Mesothelial cell of epicardium (in vitro differentiated cells): ENCODE measurements at regions not wholly inside any gene's neighbourhood (a gene's known extent, or its start where the extent isn't known, plus 50 kb on each side); places are given as distances from the start of the nearest gene placed in this dataset.

Experiments used
- DNase-seq, 2 experiments: peaks; one replicate each; pipeline ENCODE4 v3.0.0; 2021; ENCODE audit warnings: low spot score in 2 of 2; ENCODE audit not compliant: unreplicated experiment in 2 of 2
- H3K27ac Mint-ChIP-seq: 2 replicates; pipeline ENCODE4 v1.8.0; 2021; ENCODE audit warnings: mixed read lengths
- H3K27me3 Mint-ChIP-seq: 2 replicates; pipeline ENCODE4 v1.8.0; 2021; ENCODE audit warnings: low read depth, mixed read lengths
- H3K36me3 Mint-ChIP-seq: 2 replicates; pipeline ENCODE4 v1.8.0; 2021; ENCODE audit warnings: mixed read lengths
- H3K4me1 Mint-ChIP-seq: 2 replicates; pipeline ENCODE4 v1.8.0; 2021; ENCODE audit warnings: mixed read lengths
- H3K4me3 Mint-ChIP-seq: 2 replicates; pipeline ENCODE4 v1.8.0; 2021; ENCODE audit warnings: mild to moderate bottlenecking, moderate library complexity, mixed read lengths
- H3K9me3 Mint-ChIP-seq: 2 replicates; pipeline ENCODE4 v1.8.0; 2021; ENCODE audit warnings: mixed read lengths
- CTCF ChIP-seq: fragments of 200-600 bp; sonication (generic); IDR thresholded peaks from one replicate; pipeline ENCODE4 v1.5.0; 2021; ENCODE audit warnings: antibody characterized with exemption; ENCODE audit not compliant: unreplicated experiment

- Mint-ChIP-seq H3K9me3 (peaks cover 5% of the 10 kb centered on the region), H3K4me1 (peaks cover 43% of the 10 kb centered on the region), H3K27ac (peak overlapping the region; percentile 90), H3K27me3 (no peaks in the 10 kb centered on the region), H3K4me3 (no peak overlapping the region), H3K36me3 (peaks cover 5% of the 10 kb centered on the region)
- TF ChIP-seq CTCF: no peak
- no peak for DNase-seq
Measured at GRCh38 chr1:87706779-87707228, 378.1 kb downstream of the LMO4 start.

DNA sequence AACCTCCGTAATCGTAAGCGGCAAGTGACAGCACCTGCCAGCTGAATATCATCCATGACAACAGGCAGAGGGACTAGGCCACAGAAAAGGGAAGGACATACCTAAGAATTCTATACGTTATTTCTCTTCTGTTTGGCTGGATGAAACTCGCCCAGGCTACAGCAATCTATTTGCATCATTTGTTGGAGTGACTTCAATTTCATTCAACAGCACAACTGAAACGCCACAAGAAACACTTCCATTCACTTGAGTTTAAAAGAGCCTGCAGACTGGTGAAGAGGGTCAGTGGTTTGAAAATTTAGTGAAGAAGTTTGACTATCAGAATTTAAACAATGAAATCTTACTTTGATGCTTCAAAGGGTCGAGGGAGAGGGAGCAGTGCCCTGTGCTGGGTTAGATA, 378.7 kb downstream of the LMO4 start:
- Mint-ChIP-seq H3K4me1 (peaks cover 49% of the 10 kb centered on the region), H3K9me3 (peaks cover 4% of the 10 kb centered on the region), H3K27me3 (no peaks in the 10 kb centered on the region), H3K4me3 (no peak overlapping the region), H3K36me3 (peaks cover 3% of the 10 kb centered on the region), H3K27ac (peak overlapping the region; percentile 90)
- no peak for DNase-seq
- no peak for TF ChIP-seq CTCF

- Mint-ChIP-seq H3K36me3 (no peaks in the 10 kb centered on the region), H3K9me3 (no peaks in the 10 kb centered on the region), H3K4me1 (peaks cover 67% of the 10 kb centered on the region), H3K27me3 (no peaks in the 10 kb centered on the region), H3K27ac (no peak overlapping the region), H3K4me3 (no peak overlapping the region)
- no peak for DNase-seq
- no peak for TF ChIP-seq CTCF
Measured at GRCh38 chr1:87712261-87713010, 383.8 kb downstream of the LMO4 start.

DNA sequence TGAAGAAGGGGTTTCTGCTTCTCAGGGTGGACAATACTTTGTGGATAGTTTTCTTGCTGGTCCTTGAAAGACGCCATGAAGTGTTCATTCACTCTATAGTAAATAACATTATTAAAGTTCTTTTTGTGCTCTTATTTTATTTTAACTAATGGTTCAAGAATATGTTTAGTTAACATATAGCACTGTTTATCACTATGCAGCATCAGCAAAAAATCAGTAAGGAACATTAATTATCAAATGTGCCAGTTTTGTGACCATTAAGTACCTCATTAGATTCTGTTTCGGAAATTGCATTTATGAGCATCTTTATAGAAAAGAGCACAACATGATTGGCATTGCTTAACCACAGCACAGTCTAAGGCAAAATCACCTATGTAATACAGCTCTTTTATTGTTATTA, 385.6 kb downstream of the LMO4 start:
- Mint-ChIP-seq H3K36me3 (no peaks in the 10 kb centered on the region), H3K4me3 (no peak overlapping the region), H3K27me3 (no peaks in the 10 kb centered on the region), H3K4me1 (peaks cover 66% of the 10 kb centered on the region), H3K9me3 (no peaks in the 10 kb centered on the region), H3K27ac (no peak overlapping the region)
- no peak for TF ChIP-seq CTCF
- DNase-seq: no peak

DNA sequence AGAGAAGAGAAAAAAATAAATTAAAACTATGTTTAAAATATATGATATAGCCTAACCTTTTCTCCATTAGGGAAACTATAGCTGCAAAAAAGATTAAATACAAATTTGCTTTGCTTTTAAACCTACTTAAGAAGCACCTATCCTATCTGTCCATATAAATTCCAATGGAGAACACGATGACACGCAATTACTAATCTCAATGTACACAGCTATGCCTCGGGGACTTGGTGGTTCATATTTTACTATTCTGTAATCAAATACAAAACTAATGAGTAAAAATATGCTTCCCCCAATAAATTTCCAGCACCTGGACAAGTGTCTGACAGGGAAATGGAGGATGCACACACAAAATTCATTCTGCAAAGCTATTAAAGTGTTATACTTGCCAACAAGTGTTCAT, 386.4 kb downstream of the LMO4 start:
- no peak overlapping the region for H3K27ac Mint-ChIP-seq
- TF ChIP-seq CTCF: no peak
- no peaks in the 10 kb centered on the region for H3K9me3 Mint-ChIP-seq
- H3K27me3 Mint-ChIP-seq: no peaks in the 10 kb centered on the region
- peaks cover 69% of the 10 kb centered on the region for H3K4me1 Mint-ChIP-seq
- no peak for DNase-seq
- no peaks in the 10 kb centered on the region for H3K36me3 Mint-ChIP-seq
- no peak overlapping the region for H3K4me3 Mint-ChIP-seq
